IPS DF 6.9 (cell line): ENCODE measurements at regions not wholly inside any gene's neighbourhood (a gene's known extent, or its start where the extent isn't known, plus 50 kb on each side); places are given as distances from the start of the nearest gene placed in this dataset.

Experiments used
- DNase-seq: peaks from one replicate; pipeline ENCODE4 v3.0.0-alpha.2; 2013; ENCODE audit warnings: low read depth, low spot score
- H3K27ac ChIP-seq: one replicate; pipeline ENCODE4 v1.5.1; 2013; ENCODE audit warnings: low read length, control low read depth
- H3K27me3 ChIP-seq: 2 replicates; pipeline ENCODE4 v1.6.1; 2013; ENCODE audit warnings: mild to moderate bottlenecking, low read length; ENCODE audit not compliant: control insufficient read depth, insufficient read depth
- H3K36me3 ChIP-seq: 2 replicates; pipeline ENCODE4 v1.6.1; 2013; ENCODE audit warnings: low read length; ENCODE audit not compliant: control insufficient read depth, insufficient read depth
- H3K4me1 ChIP-seq: 2 replicates; pipeline ENCODE4 v1.6.1; 2013; ENCODE audit warnings: low read length; ENCODE audit not compliant: control insufficient read depth, insufficient read depth
- H3K4me3 ChIP-seq: 2 replicates; pipeline ENCODE4 v1.5.1; 2013; ENCODE audit warnings: mild to moderate bottlenecking, low read length
- H3K9me3 ChIP-seq: 2 replicates; pipeline ENCODE4 v1.6.1; 2013; ENCODE audit warnings: low read length, inconsistent platforms; ENCODE audit not compliant: control insufficient read depth, insufficient read depth
- WGBS: extraction: QIAGEN DNeasy Blood & Tissue Kit; methylation state at CpG from one replicate; pipeline ENCODE4 v1.1.7; 2013; ENCODE audit warnings: mixed read lengths, missing lambda C conversion rate; ENCODE audit not compliant: insufficient read length, insufficient coverage; 5-methylcytosine and 5-hydroxymethylcytosine counted together

DNA sequence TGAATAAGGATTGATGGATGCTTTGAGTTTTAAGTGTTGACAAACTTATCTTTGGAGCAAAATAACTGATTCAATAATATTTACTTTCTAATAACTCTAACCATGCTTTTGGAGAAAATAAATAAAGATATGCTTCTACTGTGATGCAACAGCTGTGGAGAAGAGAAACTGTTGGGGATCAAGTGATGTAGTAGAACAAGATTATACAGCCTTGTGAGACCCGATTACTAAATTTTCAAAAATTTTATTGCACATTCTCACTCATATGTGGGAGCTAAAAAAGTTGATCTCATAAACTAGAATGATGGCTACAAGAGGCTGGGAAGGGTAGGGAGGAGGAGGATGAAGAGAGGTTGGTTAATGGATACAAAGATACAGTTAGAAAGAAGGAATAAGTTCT is 85.5 kb upstream of the OXGR1 start:
- Histone ChIP-seq H3K27ac (no peak overlapping the region), H3K9me3 (no peaks in the 10 kb centered on the region), H3K4me3 (no peak overlapping the region), H3K36me3 (no peaks in the 10 kb centered on the region), H3K4me1 (no peaks in the 10 kb centered on the region; the same call in 1 of the 2 replicates), H3K27me3 (no peaks in the 10 kb centered on the region)
- WGBS, result no CpG with 5 or more reads among the region's 1 CpG
- DNase-seq, result no peak

GRCh38 chr13:97082461-97083207 is 88.4 kb upstream of the OXGR1 start:
- no peak overlapping the region for H3K27ac ChIP-seq
- H3K4me3 ChIP-seq, result no peak overlapping the region
- no peaks in the 10 kb centered on the region for H3K36me3 ChIP-seq
- H3K27me3 ChIP-seq, result no peaks in the 10 kb centered on the region
- no peaks in the 10 kb centered on the region for H3K9me3 ChIP-seq
- DNase-seq, result no peak
- no CpG with 5 or more reads among the region's 6 CpGs for WGBS
- no peaks in the 10 kb centered on the region; the same call in 1 of the 2 replicates for H3K4me1 ChIP-seq

DNA sequence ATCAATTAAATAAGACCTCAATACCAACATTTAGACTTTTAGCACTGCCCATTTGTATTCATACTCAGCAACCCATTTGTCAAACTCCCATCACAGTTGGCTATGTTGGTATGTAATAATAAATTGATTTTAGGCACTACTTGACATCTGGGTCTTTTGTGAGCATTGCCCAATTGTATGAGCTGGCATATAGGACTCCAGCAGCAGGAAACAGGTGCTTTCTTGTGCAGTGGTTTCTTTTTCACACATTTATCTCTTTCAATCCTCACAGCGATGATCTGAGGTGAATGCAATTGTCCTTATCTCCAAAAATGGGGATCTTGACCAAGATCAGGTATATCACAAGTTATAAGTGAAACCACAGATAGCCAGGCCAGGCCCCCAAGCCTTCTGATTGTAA is 96.9 kb upstream of the OXGR1 start:
- Histone ChIP-seq H3K36me3 (no peaks in the 10 kb centered on the region), H3K4me1 (no peaks in the 10 kb centered on the region), H3K9me3 (no peaks in the 10 kb centered on the region), H3K27ac (no peak overlapping the region), H3K27me3 (no peaks in the 10 kb centered on the region), H3K4me3 (no peak overlapping the region)
- DNase-seq, result no peak
- WGBS, result no CpG with 5 or more reads among the region's 1 CpG

- H3K27ac ChIP-seq, result no peak overlapping the region
- H3K4me3 ChIP-seq, result no peak overlapping the region
- H3K27me3 ChIP-seq, result no peaks in the 10 kb centered on the region
- no peak for DNase-seq
- H3K36me3 ChIP-seq, result no peaks in the 10 kb centered on the region
- no peaks in the 10 kb centered on the region for H3K9me3 ChIP-seq
- no peaks in the 10 kb centered on the region for H3K4me1 ChIP-seq
Observed at GRCh38 chr13:97100821-97101220, 106.5 kb upstream of the OXGR1 start.

- Histone ChIP-seq H3K4me3 (no peak overlapping the region), H3K27me3 (no peaks in the 10 kb centered on the region), H3K27ac (no peak overlapping the region), H3K36me3 (no peaks in the 10 kb centered on the region), H3K4me1 (no peaks in the 10 kb centered on the region), H3K9me3 (no peaks in the 10 kb centered on the region)
- no peak for DNase-seq
Observed at GRCh38 chr13:97101912-97102708, 107.8 kb upstream of the OXGR1 start.

GRCh38 chr13:97106323-97106722 is 112.0 kb upstream of the OXGR1 start:
- Histone ChIP-seq H3K4me3 (no peak overlapping the region), H3K27ac (no peak overlapping the region), H3K36me3 (no peaks in the 10 kb centered on the region), H3K9me3 (no peaks in the 10 kb centered on the region), H3K27me3 (no peaks in the 10 kb centered on the region; the same call in 1 of the 2 replicates), H3K4me1 (no peaks in the 10 kb centered on the region)
- no peak for DNase-seq
- no CpG with 5 or more reads among the region's 6 CpGs for WGBS

DNA sequence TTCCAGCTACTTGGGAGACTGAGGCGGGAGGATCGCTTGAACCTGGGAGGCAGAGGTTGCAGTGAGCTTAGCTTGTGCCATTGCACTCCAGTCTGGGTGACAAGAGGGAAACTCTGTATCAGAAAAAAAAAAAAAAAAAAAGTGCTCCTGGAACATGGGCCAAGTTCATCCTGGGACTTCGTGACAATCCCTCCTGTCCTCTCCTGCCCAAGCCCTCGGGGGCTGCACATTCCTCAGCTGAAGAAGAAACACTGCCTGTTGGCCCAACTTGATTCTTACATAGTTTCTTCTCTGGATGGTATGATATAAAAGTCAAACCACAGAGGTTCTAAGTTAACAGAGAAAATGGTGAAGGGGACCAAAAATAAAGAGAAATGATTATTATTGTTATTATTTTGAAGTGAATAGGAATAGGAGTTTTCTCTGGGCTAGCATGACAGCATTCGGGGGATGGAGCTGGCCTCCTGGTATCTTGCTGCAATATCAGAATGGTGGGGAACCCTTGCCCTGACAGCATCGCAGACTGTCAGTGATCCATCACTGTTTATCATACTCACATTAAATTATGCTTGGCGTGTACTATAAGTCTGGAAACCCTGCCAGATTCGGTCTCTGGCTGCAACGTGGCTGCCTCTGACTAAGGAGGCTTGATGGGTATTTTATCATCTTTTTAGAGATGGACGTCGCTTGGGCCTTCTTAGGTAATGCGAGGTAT is 113.7 kb upstream of the OXGR1 start:
- Histone ChIP-seq H3K27ac (no peak overlapping the region), H3K4me1 (no peaks in the 10 kb centered on the region), H3K9me3 (no peaks in the 10 kb centered on the region), H3K36me3 (no peaks in the 10 kb centered on the region), H3K27me3 (no peaks in the 10 kb centered on the region; the same call in 1 of the 2 replicates), H3K4me3 (no peak overlapping the region)
- no CpG with 5 or more reads among the region's 12 CpGs for WGBS
- DNase-seq, result no peak

DNA sequence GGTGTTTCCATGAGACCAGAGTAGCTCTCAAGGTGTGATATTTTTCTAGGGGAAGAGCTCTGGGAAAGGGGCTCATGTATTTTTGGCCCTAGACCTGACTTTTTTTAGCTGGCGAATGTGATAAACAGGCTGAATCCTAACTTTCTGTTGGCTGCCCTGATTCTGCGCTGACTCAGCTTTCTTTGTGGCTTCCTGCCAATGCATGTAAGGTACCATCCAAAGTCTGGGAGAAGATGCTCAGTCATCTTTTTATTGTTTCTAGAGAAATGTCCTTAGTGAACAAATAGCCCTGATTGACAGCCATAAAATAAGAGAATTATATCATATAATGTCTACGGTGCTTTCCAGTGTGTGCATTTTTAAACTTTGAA is 113.6 kb upstream of the MBNL2 start:
- Histone ChIP-seq H3K4me1 (no peaks in the 10 kb centered on the region), H3K9me3 (no peaks in the 10 kb centered on the region)

GRCh38 chr13:97109256-97109655 is 112.9 kb upstream of the MBNL2 start:
- WGBS, result no CpG with 5 or more reads among the region's 7 CpGs
- DNase-seq, result no peak
- no peaks in the 10 kb centered on the region for H3K9me3 ChIP-seq
- H3K27me3 ChIP-seq, result no peaks in the 10 kb centered on the region; the same call in 1 of the 2 replicates
- H3K36me3 ChIP-seq, result no peaks in the 10 kb centered on the region
- H3K4me3 ChIP-seq, result no peak overlapping the region
- no peaks in the 10 kb centered on the region; the same call in 1 of the 2 replicates for H3K4me1 ChIP-seq
- H3K27ac ChIP-seq, result no peak overlapping the region

More for the DNA sequence above, 113.6 kb upstream of the MBNL2 start:
- no peak for DNase-seq
- H3K27ac ChIP-seq, result no peak overlapping the region
- no peaks in the 10 kb centered on the region for H3K36me3 ChIP-seq
- no CpG with 5 or more reads among the region's 3 CpGs for WGBS
- H3K27me3 ChIP-seq, result no peaks in the 10 kb centered on the region; the same call in 1 of the 2 replicates
- H3K4me3 ChIP-seq, result no peak overlapping the region

DNA sequence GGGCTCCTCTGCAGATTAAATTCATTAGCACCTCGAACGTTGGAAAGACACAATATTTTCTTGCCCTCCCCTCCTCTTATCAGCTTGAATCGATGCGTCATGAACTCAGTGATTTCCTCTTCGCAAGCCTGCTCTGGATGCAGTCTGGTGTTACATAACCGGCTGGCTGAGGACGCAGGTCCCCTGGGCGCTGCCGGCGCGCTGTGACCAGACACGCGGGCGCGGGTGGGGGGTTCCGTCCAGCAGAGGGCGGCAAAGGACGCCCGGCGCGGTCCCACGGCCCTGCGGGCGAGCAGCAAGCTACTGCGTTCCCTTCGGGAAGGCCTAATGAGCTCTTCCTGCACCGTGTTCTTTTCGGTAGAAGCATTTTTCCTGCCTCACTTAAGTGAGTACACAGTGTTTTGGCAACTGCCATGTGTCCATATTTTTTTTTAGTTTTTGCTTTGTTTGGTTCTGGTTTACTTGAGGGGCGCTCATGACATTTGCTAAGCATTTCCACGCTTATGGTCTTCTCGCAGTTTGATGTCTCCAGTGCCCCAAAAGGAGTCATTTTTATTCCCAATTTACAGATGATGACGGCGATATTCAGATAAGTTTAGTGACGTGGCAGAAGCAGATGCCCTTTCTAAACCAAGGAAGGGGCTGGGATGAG is 112.2 kb upstream of the MBNL2 start:
- WGBS, result no CpG with 5 or more reads among the region's 34 CpGs
- no peaks in the 10 kb centered on the region for H3K36me3 ChIP-seq
- no peaks in the 10 kb centered on the region for H3K9me3 ChIP-seq
- H3K27me3 ChIP-seq, result no peaks in the 10 kb centered on the region; the same call in 1 of the 2 replicates
- DNase-seq, result peak; percentile 47
- H3K27ac ChIP-seq, result no peak overlapping the region
- no peak overlapping the region for H3K4me3 ChIP-seq
- no peaks in the 10 kb centered on the region; the same call in 1 of the 2 replicates for H3K4me1 ChIP-seq
